Kidney (tissue), 13 donors: ENCODE measurements at regions not wholly inside any gene's neighbourhood (a gene's known extent, or its start where the extent isn't known, plus 50 kb on each side); places are given as distances from the start of the nearest gene placed in this dataset.

Experiments used
- DNase-seq, 5 donors: peaks; one replicate each; pipeline ENCODE4 v3.0.0-alpha.2; 2013 to 2020
- FAIRE-seq: peaks from 2 replicates; lab custom pipeline; 2012; peaks lifted over from hg19 to GRCh38; lab: Jason Lieb, UNC
- H3K27ac ChIP-seq, 2 donors: one replicate each; pipeline ENCODE4 v1.7.0; 2013; ENCODE audit warnings: low read depth in 2 of 2, low read length in 2 of 2, inconsistent platforms in 1 of 2
- H3K27me3 ChIP-seq: one replicate; pipeline ENCODE4 v1.7.1; 2013; ENCODE audit warnings: low read length, inconsistent platforms; ENCODE audit not compliant: control insufficient read depth, insufficient read depth
- H3K36me3 ChIP-seq, 3 donors: one replicate each; pipeline versions ENCODE4 v1.7.0 to v1.7.1; 2013; ENCODE audit warnings: low read length in 3 of 3, control low read depth in 1 of 3, inconsistent platforms in 1 of 3; ENCODE audit not compliant: insufficient read depth in 3 of 3, control insufficient read depth in 2 of 3
- H3K4me1 ChIP-seq, 3 donors: one replicate each; pipeline versions ENCODE4 v1.7.0 to v1.7.1; 2013; ENCODE audit warnings: low read length in 3 of 3, inconsistent platforms in 1 of 3, low read depth in 1 of 3; ENCODE audit not compliant: control insufficient read depth in 2 of 3, insufficient read depth in 2 of 3
- H3K4me3 ChIP-seq, 3 donors: one replicate each; pipeline versions ENCODE4 v1.7.0 to v1.8.1; 2013; ENCODE audit warnings: low read length in 3 of 3, control low read depth in 1 of 3, inconsistent platforms in 1 of 3
- H3K9ac ChIP-seq, 3 donors: one replicate each; pipeline versions ENCODE4 v1.7.0 to v1.7.1; 2013; ENCODE audit warnings: low read length in 3 of 3, control low read depth in 1 of 3, inconsistent platforms in 1 of 3
- H3K9me3 ChIP-seq, 3 donors: one replicate each; pipeline versions ENCODE4 v1.7.0 to v1.7.1; 2013; ENCODE audit warnings: low read length in 3 of 3, control low read depth in 1 of 3, inconsistent platforms in 1 of 3; ENCODE audit not compliant: control insufficient read depth in 2 of 3, insufficient read depth in 1 of 3
- CTCF ChIP-seq: IDR thresholded peaks from 3 replicates; pipeline ENCODE4 v1.5.1; 2012; ENCODE audit warnings: mild to moderate bottlenecking, moderate library complexity, borderline replicate concordance; ENCODE audit not compliant: insufficient read depth; ENCODE audit errors: extremely low read depth
- intact Hi-C: fragments of 100-400 bp; cut with DNase I; formaldehyde crosslinking; loops from one replicate; pipeline ENCODE4 v1.11.1; 2022
- donor health status: control.
- donor health status: control.
- donor health status: control.
- donor health status: control.
- donor health status: control.
- donor health status: DM: yes; HTN: yes; CAD: no.
- donor health status: Normal renal cell carcinoma (clear cell type).

DNA sequence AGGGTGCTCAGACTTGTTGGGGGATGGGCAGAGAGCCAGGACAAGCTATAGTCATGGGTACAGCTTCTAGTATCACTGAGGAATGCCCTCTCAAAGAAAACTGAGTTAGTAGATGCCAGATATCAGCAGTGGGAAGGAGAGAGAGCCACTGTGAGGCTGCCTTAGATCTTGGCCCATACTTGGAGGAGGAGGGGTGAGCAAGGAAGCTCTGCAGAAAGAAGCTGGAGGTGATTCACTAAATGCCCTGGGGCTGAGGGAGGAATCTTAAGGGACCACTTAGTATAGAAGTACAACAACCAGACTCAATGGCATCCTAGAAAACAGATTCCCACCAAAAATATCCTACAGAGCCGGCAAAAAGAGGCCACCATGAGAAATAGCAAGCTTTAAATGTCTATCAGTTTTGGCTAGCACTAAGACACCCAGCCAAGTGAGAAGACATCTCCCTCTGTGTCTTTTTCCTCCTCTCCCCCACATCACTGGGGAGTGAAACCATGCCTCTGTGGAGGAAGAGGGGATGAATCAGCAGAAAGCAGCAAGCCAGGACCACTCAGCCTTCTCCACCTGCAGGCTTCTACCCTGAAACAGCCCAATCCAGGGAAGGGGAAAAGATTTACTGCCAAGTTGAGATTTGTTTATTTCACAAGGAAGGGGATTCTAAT is 282.5 kb upstream of the STT3B start:
- H3K9me3 ChIP-seq = no peaks in the 10 kb centered on the region
- no peaks in the 10 kb centered on the region for H3K36me3 ChIP-seq
- no peak for DNase-seq
- no peak for FAIRE-seq
- intact Hi-C loops = no loop called here
- H3K27me3 ChIP-seq = no peaks in the 10 kb centered on the region
- no peak for TF ChIP-seq CTCF
- no peak overlapping the region for H3K9ac ChIP-seq
- no peaks in the 10 kb centered on the region for H3K4me1 ChIP-seq
- no peak overlapping the region for H3K4me3 ChIP-seq
- H3K27ac ChIP-seq = no peak overlapping the region

DNA sequence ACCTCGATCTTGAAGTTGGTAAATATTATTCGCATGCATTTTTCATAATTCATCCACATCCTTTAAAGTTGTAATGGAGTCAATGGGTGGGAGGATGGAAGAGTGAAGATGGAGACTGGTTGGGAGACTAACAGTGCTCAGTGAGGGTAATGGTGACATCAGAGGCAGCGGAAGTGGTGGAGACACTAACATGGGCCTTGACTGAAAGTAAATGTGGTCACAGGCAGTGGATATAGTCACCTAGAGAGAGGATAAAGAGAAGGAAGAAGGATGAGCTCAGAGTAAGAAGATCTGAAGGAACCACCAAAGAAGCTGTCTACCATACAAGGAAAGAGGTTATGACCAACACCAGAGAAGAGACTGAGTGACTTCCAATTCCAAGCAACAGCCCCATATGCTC is 281.6 kb upstream of the STT3B start:
- intact Hi-C loops = no loop called here
- DNase-seq = no peak
- no peak overlapping the region for H3K4me3 ChIP-seq
- no peaks in the 10 kb centered on the region for H3K4me1 ChIP-seq
- H3K36me3 ChIP-seq = no peaks in the 10 kb centered on the region
- H3K27me3 ChIP-seq = no peaks in the 10 kb centered on the region
- H3K9me3 ChIP-seq = no peaks in the 10 kb centered on the region
- TF ChIP-seq CTCF = no peak
- H3K9ac ChIP-seq = no peak overlapping the region
- no peak for FAIRE-seq
- H3K27ac ChIP-seq = no peak overlapping the region

GRCh38 chr3:31252216-31253185 is 280.2 kb upstream of the STT3B start:
- H3K27ac ChIP-seq = no peak overlapping the region
- no peaks in the 10 kb centered on the region for H3K9me3 ChIP-seq
- FAIRE-seq (no peak), DNase-seq (no peak)
- no peak overlapping the region for H3K9ac ChIP-seq
- H3K27me3 ChIP-seq = no peaks in the 10 kb centered on the region
- no peaks in the 10 kb centered on the region for H3K36me3 ChIP-seq
- no peak overlapping the region for H3K4me3 ChIP-seq
- intact Hi-C loops = no loop called here
- no peak for TF ChIP-seq CTCF
- H3K4me1 ChIP-seq = no peaks in the 10 kb centered on the region
